ENCODE measurements at regions not wholly inside any gene's neighbourhood (a gene's known extent, or its start where the extent isn't known, plus 50 kb on each side); places are given as distances from the start of the nearest gene placed in this dataset.
A peak's percentile ranks its signal among the peaks of the same experiment; 100 is the strongest.

GRCh38 chr4:124230268-124230667 lies 482.3 kb downstream of the ANKRD50 start:
- DNase-seq (ENCODE audit: low read depth in 4 of 4, low spot score in 2 of 4): no peak

DNA sequence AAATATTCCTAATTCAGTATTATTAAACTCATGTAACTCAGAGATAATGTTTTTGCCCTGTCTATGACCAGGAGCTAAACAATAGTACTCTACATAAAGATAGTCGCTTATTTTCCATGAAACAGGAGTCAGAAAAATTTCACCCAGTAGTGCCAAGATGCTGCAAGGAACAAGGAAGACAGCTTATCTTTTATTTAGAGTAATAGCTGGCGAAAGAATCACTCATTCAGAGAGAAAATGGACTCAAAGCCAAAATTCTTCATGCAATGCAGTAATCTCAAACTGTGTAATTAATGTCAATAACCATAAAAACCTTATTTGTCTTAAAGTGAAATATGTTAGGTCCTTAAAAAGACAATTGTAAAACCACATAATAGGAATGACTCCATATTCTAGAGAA lies 477.8 kb downstream of the ANKRD50 start:
- DNase-seq (ENCODE audit: low read depth in 4 of 4, low spot score in 2 of 4): no peak

DNA sequence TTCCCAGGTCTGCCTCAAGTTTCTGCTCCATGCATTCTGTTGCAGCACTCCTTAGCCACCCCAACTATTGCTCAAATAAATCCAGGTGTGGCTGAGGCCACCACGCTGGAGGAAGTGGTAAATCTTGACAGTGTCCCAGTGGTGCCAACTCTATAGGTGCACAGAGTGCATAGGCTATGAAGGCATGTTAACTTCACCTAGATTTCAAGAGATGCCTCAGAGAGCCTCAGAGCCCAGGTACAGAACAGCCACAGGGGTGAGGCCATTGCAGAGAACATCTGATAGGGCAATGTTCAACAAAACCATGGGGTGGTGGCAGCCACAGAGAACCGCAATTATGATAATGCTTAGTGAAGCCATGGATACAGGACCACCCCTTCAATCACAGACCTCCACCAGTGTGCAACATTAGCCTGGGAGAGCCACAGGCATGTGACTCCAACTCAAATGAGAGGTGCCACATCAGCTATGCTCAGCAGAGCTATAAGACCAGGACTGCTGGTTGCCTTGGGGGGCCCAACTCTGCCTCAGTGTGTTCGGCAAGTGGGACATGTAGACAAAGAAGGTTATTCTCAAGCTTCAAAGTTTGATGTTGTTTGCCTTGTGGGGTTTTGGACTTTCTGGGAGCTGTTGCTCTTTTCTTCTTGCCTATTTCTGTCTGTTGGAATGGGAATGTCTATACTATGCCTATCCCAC lies 468.7 kb downstream of the ANKRD50 start:
- no peak for DNase-seq (ENCODE audit: low read depth in 4 of 4, low spot score in 2 of 4)

DNA sequence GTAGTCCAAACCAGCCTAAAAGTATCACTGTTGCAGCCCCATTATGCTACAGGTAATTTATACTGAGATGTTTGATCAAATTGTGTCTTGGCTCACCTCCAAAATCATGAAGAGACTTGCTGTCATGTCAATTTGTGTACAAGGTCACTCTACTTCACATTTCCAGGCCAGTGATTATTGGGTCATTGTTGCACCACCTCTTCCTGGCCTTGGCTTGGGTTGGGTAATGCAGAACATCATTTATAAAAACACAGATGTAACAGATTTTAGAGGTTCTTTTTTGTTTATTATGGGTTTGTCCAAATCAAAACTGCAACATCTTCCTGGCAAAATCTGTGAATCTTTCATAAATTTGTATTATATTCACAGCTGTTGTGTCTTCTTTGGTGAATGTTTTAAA lies 459.5 kb downstream of the ANKRD50 start:
- DNase-seq (ENCODE audit: low read depth in 4 of 4, low spot score in 2 of 4): no peak

DNA sequence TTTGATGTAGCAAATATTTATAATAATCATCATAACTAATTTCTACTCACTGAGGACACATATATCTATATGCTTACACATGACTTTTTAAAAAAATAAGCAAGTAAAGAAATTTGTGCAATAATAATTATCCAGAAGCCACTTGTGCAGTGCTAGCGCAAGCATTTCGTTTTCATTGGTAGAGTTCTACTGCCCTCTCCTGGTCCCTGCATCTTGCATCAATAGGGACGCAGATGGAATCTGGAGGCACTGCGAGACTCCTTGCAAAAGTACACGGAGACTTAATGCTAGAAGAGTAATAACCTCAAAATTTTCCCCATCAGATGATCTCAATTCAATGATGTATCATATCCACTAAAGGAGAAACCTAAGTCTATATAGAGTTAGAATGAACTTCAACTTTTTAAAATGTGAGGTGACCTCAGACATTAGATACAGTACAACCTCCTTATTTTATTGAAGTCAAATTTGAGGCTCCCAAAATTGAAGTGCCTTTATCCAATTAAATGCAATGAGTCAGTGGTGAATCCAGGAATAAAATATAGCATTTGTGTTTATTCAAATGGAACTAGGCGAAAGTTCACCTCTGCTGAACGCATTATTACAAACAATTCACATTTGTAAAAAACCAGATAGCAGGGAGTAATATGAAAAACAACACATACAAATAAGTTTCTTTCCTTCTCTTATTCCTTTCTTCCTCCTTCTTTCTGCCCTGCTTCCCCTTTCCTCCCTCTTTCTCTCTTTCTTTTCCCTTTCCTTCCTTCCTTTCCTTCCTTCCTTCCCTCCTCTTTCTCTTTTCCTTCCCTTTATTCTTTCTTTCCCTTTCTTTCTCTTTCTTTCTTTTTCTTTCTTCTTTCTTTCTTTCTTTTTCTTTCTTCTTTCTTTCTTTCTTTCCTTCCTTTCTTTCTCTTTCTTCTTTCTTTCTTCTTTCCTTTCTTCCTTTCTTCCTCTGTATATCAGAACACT lies 450.0 kb downstream of the ANKRD50 start:
- peak; percentile 53 to 77 (median 68) for DNase-seq (ENCODE audit: low read depth in 4 of 4, low spot score in 2 of 4)

DNA sequence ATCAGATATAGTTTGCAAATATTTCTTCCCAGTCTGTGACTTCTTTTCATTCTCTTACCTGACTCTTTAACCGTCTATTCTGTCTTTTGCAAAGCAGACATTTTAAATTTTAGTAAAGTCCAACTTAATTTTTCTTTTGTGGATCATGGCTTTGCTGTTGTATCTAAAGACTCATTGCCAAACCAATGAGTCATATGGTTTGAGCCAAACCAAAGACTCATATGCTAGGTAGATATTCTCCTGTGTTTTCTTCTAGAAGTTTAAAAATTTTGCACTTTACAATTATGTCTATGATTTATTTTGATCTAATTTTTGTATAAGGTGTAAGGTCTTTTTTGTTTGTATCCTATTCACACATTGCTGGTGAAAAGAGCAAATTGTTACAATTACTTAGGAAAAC lies 446.8 kb downstream of the ANKRD50 start:
- no peak for DNase-seq (ENCODE audit: low read depth in 4 of 4, low spot score in 2 of 4)

DNA sequence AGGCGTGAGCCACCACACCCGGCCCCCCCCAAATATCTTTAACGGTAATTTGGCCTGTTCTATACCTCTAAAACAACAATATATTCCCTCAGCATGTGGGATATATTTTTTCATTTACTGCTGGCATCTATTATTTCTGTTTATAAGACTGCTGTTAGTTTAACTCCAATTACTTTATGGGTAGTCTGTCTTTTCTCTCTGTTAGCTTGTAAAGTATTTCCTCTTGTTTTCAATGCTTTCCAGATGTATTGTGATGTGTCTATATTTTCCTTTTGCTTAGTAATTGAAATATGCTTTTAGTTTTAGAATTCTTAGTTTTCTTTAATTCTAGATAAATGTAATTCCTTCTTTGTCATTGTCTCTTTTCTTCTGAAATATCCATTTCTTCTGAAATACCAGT lies 445.8 kb downstream of the ANKRD50 start:
- DNase-seq (ENCODE audit: low read depth in 4 of 4, low spot score in 2 of 4): no peak

DNA sequence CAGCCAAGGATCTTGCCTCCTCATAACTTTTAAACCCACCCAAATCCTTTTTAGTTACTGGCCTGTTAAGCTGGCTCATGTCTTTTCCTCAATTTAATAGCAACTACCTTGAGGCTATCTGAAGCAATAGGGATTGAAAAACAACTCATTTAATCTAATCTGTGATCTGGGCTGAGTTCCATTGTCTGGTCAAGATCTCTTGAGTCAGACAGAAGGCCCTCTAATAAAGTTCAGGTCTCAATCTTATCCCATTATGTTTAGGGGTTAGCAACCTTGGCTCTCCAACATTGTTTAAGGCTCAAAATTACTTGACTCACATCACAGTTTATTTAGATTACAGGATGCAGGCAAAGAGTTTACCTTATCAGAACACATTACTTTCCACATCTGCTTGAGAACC lies 436.1 kb downstream of the ANKRD50 start:
- no peak for DNase-seq (ENCODE audit: low read depth in 4 of 4, low spot score in 2 of 4)

GRCh38 chr4:124277691-124278090 lies 434.8 kb downstream of the ANKRD50 start:
- no peak for DNase-seq (ENCODE audit: low read depth in 4 of 4, low spot score in 2 of 4)

DNA sequence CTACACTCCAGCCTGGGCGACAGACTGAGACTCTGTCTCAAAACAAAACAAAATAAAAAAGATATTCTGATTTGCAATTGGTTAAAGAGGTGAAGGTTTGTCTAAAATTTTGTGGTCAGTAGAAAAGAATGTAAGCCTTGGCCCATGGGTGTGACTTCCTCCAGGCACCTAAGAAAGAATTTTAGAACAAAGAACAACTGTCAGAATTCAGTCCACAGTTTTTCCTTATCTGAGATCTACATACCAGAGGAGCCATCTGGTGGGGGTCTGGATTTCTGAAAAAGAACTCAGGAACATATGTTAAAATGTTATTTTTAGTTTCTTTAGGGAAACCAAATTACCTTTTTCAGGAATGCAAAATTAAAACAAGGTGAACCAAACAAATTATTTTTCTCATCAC lies 434.1 kb downstream of the ANKRD50 start:
- DNase-seq (ENCODE audit: low read depth in 4 of 4, low spot score in 2 of 4): no peak

DNA sequence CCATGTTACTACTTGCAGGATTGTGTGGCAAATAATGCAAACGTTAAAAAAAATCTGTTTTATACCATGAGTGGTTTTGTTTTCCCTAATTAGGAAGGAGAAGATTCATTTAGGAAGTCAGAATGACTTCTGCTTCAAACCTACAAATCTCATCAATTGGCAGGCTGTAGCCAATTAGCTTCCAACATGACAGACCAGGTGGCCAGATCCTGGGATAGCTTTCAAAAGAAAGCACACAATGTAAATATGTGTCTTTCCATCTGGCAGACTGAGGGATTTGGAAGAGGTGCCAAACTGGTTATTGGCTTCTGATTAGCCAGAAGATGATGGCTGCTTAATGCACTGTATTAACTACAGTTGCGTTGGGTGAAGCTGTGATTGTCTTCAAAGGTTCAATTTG lies 432.8 kb downstream of the ANKRD50 start:
- no peak for DNase-seq (ENCODE audit: low read depth in 4 of 4, low spot score in 2 of 4)

GRCh38 chr4:124282301-124282898 lies 430.1 kb downstream of the ANKRD50 start:
- DNase-seq (ENCODE audit: low read depth in 4 of 4, low spot score in 2 of 4): no peak

- DNase-seq (ENCODE audit: low read depth in 4 of 4, low spot score in 2 of 4): no peak
Measured at GRCh38 chr4:124288706-124289486, 423.6 kb downstream of the ANKRD50 start.

DNA sequence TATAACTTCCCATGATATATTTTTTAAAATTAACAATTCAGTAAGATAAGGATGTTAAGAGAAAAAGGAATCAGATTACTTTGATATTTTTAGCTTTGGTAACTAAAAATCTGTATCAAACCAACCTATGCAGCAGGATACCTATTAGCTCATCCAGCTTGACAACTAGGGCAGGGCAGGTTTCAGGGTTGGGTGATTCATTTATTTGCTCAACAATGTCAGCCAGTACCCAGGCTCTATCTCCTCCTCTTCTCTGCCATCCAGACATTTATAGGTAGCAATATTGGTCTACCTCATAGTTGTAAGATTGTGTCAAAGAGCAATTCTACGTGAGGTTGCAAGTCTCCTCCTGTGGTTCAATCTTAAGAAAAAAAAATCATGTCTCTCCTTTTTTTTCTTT lies 421.9 kb downstream of the ANKRD50 start:
- DNase-seq (ENCODE audit: low read depth in 4 of 4, low spot score in 2 of 4): no peak

DNA sequence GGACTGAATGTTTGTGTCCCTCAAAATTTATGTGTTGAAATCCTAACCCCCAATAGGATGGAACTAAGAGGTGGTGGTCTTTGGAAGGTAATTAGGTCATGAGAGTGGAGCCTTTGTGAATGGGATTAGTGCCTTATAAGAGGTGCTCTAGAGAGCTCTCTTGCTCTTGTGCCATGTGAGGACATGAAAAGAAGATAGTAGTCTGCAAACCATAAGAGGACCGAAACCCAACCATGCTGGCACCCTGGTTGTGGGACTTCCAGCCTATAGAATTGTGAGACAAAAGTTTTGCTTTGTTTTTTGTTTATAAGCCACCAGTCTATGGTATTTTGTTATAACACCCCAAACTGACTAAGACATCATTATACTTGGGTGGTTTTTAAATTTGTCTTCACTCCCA lies 417.1 kb downstream of the ANKRD50 start:
- no peak for DNase-seq (ENCODE audit: low read depth in 4 of 4, low spot score in 2 of 4)

DNA sequence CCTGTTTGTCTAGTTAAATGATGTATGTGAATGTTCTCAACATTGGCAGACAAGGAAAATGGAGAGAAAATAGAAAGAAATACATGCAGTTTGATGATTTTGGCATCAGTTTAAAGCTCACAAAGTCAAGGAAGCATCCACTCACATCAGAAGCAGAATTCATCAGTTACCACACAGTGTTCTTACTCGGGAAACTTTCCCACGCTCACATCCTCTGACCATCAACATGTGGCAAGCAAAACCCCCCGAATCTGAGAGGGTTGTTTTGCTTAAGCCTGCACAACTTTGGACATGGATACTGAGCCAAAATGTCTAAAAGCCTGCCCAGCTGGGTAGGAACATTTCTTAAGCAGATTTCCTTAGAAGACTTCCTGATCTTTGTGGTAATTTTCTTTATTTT lies 407.6 kb downstream of the ANKRD50 start:
- no peak for DNase-seq (ENCODE audit: low read depth in 4 of 4, low spot score in 2 of 4)

GRCh38 chr4:124306352-124306751 lies 406.2 kb downstream of the ANKRD50 start:
- DNase-seq (ENCODE audit: low read depth in 4 of 4, low spot score in 2 of 4): no peak

DNA sequence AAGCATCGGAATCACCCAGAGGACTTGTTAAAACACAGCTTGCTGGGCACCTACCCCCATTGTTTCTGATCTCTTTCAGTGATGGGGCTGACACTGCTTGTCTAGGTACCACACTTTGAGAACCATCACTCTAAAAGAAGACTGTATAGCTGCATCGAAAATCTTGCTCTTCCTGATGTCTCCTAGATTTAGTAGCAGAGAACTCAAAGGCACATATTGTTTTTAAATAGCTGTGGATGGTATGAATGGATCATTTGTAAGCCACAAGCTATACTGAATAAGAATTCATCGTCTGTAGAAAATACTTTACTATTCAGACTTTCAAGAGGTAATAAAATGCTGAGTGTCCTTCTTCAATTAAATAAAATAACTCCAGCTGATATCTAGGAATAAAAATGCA lies 405.4 kb downstream of the ANKRD50 start:
- DNase-seq (ENCODE audit: low read depth in 4 of 4, low spot score in 2 of 4): no peak

GRCh38 chr4:124318292-124318691 lies 394.2 kb downstream of the ANKRD50 start:
- no peak for DNase-seq (ENCODE audit: low read depth in 4 of 4, low spot score in 2 of 4)

GRCh38 chr4:124321364-124321763 lies 391.2 kb downstream of the ANKRD50 start:
- no peak for DNase-seq (ENCODE audit: low read depth in 4 of 4, low spot score in 2 of 4)

Data from left renal cortex interstitium (tissue), 4 donors.